Stimulated activated CD8-positive, alpha-beta memory T cell treated with anti-CD3 and anti-CD28 coated beads, Interleukin-7, amount 100 ng/mL, for 4 hours (primary cell): ENCODE measurements at regions not wholly inside any gene's neighbourhood (a gene's known extent, or its start where the extent isn't known, plus 50 kb on each side); places are given as distances from the start of the nearest gene placed in this dataset.
"Not testable (repeated sequence)": the region's sequence is repeated elsewhere in the genome, so short reads cannot be mapped to it uniquely, and the experiment has no call there.

Source experiments
- DNase-seq, 2 donors: peaks; one replicate each; pipeline ENCODE4 v3.0.0-alpha.2; 2020; ENCODE audit warnings: low read depth in 2 of 2

DNA sequence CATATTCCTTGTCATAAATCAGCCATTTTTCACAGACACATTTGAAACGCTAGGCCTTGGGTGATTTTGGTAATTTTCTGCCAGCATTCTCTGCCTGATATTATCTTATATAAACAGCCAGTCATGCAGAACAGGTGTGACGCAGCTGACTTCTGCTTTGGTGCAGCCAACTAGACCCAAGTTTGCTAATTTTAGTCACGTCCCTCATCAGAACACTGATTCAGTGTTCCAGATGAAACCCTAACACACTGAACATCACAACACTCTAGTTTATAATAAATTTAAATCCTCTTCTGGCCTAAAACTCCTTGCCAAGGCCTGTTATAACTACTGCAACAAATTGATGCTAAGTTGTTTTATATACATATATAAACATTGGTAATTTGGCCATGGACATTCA is 386.1 kb downstream of the SEC23A start:
- DNase-seq = no peak

DNA sequence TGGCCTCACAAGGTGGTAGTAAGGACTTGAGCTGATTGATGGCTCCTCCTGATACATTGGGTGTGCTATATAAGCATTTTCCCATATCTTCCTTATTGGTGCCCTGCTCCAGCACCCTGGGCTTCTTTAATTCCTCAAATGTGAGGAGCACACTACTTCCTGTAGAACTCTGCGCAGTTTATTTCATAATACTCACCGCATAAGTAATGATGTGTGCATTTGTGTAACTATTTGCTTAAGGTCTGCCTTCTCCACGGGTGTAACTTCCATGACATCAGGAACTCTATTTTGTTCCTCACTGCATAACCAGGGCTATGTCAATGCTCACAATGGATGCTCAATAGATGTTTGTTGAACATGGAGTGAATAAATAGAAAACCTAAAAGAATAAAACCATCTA is 392.2 kb downstream of the SEC23A start:
- DNase-seq = no peak

DNA sequence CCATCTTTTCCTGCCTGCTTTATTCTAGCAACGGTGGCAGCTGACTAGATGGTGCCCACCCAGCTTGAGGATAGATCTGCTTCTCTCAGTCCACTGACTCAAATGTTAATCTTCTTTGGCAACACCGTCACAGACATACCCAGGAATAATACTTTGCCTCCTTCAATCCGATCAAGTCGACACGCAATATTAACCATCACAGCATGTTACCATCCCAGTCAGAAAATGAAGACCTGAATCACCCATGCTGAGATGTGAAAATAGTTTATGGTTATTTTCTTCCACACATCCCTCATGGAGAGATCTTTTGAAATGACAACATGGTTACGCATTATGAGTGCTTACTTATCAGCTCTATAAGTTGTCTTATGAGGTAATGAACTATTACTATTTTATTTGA is 392.8 kb downstream of the SEC23A start:
- no peak for DNase-seq

DNA sequence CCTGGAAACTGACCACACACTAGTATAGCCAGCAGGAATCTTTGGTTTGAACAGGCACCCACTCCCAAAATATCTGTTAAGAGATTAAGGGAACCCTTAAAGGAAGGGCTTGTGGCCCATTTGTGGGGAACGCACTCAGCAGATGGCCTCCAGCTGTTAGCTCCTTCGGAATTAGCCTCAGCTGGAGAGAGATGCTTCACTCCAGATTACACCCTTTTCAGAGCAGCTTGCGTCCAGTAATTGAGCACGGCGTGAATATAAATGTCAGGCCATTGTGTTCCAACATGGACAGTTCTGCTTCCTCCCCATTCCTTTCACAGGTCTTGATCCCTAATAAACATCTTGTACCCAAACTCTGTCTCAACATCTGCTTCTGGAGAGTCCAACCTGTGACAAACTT is 397.8 kb downstream of the SEC23A start:
- no peak for DNase-seq

DNA sequence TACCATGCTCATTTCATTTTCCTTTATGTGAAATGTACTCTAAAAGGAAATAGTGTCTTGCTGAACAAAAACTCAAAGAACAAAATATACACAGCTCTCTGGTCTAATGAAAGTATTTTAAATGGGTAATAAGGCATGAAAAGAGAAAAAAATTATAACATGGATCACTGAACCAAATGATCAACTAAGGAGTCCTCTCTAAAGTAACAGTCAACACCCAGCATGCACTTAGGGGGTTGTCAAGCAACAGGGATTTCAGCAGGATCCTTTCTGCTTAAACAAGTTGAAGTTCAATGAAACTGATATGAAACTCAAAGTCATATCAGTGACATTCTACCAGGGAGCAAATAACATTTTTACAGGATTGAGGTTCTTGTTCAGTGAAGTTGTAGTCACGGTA is 398.8 kb downstream of the SEC23A start:
- no peak for DNase-seq

DNA sequence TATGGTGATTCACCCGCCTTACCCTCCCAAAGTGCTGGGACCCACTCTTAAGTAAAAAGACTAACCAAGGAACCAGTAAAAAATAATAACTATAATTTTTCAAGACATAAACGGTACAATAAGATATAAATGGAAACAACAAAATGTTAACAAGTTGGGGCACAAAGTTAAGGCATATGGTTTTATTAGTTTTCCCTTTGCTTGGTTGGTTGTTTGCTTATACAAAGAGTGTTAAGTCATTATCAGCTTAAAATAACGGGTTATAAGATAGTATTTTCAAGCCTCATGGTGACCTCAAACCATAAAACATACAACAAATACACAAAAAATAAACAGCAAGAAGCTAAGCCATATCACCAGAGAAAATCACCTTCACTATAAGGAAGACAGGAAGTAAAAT is 406.1 kb downstream of the SEC23A start:
- no peak for DNase-seq

DNA sequence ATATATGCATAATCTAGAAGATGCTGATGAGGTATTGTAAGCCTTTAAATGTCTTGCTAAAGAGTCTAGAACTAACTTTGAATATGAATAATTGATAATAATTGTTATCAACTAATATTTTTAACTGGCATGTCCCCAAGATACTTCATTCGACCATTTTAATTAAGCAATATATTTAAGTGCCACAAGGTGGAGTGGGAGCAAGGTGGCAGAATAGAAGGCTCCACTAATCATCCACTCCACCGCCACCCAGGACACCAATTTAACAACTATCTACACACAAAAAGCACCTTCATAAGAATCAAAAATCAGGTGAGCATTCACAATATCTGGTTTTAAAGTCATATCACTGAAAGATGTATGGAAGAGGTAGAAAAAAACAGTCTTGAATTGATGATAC is 409.6 kb downstream of the SEC23A start:
- DNase-seq = no peak

DNA sequence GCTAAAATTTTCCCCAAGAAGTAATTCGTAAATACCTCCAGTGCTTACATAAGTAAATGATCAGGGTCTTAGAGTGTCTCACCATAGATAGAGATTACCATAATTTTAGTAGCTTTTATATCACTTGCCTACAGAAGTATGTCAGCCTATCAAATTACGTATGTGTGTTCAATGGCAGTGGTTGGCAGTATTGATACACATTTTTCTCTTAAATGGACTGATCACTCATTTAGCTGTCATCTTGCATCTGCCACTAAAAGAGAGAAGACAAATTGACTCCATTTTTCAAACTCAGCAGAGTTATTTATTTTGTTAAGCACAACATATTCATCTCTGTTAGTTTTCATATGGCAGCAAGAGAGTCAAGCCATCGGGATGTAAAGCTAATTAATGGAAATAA is 413.1 kb upstream of the CLEC14A start:
- no peak for DNase-seq

DNA sequence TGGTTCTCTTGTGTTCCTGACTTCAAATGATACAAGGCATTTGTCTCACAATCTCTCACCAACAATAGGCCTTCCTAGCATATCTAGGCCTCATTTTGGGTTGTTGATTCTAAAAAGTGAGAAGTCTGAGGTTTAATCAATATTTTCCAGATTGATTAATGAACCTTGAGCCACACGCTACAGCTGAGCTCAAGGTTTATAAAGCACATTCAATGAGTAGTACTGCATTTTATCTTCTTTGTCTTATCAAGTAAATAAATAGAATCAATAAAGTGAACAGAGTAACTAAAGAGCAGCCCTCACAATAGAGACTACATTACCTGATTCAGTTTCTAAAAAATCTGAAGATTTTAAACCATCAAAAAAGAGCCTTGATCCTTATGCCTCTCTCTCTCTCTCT is 407.5 kb upstream of the CLEC14A start:
- DNase-seq = no peak

DNA sequence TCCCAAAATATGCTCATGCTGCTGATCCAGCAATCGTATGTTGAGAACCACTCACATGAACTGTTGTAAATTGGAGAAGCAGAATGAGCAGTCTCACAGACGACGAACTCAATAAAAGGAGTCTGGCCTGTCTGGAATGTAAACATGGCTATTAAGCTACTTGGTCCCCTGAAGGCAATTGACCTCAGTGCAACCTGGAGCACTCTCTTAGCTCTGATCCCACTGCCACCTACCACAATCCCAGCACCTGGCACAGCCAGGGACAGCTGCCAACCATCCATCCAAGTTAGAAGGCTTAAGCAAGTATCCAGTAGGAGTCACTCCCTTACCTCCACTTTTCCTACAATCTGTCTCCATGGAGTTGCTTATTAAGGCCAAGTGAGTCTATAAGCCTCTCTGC is 406.9 kb upstream of the CLEC14A start:
- DNase-seq = no peak

DNA sequence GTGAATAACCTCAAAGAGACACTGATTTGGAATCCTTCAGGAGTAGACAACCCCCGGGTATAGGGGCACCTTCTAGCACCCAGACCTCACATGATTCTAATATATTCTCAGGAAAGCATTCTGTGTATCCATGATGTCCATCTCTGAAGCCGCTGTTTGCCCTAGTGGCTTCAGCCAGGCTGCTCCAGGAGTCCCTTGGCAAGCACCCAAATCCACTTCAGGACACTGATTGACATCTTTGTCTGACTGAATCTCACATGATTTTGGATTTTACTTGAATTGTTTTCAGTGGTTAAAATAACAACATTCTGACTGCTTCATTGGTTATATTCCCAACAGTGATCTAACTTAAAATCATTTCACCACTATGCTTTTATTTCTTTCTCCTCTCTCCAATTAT is 390.5 kb upstream of the CLEC14A start:
- DNase-seq = no peak

DNA sequence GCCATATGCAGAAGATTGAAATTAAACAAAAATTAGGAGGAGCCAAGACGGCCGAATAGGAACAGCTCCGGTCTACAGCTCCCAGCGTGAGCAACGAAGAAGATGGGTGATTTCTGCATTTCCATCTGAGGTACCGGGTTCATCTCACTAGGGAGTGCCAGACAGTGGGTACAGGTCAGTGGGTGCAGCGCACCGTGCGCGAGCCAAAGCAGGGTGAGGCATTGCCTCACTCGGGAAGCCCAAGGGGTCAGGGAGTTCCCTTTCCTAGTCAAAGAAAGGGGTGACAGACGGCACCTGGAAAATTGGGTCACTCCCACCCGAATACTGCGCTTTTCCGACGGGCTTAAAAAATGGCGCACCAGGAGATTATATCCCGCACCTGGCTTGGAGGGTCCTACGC is 379.0 kb upstream of the CLEC14A start:
- not testable (repeated sequence) for DNase-seq

DNA sequence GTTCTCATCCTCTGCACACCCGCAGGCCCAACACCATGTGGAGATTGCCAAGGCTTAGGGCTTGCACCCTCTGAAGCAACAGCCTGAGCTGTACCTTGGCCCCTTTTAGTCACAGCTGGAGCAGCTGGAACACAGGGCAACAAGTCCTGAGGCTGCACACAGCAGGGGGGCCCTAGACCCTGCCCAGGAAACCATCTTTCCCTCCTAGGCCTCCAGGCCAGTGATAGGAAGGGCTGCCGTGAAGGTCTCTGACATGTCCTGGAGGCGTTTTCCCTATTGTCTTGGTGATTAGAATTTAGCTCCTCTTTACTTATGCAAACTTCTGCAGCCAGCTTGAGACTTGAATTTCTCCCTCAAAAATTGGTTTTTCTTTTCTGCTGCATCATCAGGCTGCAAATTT is 373.5 kb upstream of the CLEC14A start:
- DNase-seq = no peak

DNA sequence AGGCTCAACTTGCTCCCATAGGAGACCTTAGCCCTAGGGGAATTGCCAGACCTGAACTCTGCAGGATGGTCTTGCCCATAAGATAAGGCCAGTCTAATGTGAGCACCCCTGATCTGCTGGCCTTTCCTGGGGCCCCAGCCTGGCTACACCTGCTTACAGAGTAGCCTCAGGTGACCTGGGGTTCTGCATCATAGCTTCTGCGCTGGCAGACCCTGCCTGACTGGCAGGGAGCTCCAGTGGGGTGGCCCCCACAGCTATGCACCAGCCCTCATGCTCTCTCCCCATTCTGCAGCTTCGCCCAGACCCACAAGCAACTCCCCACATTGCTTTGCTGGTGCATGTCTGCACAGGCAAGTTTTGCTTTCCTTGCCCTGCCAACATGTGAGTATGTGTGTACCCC is 371.3 kb upstream of the CLEC14A start:
- no peak for DNase-seq

DNA sequence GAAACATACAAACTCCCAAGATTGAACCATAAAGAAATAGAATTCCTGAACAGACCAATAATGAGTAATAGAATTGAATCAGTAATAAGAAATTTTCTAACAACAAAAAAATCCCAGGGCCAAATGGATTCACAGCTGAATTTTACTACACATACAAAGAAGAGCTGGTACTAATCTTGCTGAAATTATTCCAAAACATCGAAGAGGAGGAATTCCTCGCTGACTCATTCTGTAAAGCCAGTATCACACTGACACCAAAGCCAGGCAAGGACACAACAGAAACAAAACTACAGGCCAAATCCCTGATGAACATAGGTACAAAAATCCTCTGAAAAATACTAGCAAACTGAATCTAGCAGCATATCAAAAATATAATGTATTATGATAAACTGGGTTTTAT is 367.8 kb upstream of the CLEC14A start:
- no peak for DNase-seq

DNA sequence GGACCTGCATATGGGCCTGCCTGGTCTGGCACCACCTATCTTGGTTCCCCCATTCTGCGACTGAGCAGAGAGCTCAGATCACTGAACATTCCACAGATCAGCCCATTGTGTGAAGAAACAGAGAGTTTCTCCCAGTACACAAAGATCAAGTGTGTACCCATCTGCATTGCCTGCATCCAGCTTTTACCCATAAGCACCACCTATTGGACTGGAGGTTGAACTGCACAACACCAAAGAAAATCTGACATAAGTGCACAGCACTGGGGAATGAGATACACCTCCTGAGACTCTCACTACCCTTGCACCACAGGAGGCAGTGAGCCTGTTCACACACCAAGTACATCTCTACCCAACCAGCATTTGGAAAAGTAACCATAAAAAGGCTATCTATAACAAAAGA is 362.6 kb upstream of the CLEC14A start:
- DNase-seq = no peak

DNA sequence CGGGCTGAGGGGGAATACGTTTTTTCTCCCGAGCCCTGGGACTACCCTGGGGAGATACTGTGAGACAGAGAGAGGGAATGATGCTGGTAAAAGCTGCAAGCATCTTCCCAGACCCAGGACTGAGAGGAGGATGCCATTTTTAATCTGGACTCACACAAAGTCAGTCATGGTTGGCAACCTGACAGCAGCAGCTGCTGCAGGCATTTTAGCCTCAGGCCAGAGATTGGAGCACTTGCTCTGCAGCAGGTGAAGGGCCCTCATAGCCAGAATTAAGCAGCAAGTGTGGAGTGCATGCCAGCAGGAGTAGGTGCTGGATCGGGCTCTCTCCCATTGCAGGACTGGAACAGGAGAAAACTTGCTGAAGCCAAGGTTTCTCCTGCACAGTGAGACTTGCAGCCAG is 361.1 kb upstream of the CLEC14A start:
- DNase-seq = no peak

DNA sequence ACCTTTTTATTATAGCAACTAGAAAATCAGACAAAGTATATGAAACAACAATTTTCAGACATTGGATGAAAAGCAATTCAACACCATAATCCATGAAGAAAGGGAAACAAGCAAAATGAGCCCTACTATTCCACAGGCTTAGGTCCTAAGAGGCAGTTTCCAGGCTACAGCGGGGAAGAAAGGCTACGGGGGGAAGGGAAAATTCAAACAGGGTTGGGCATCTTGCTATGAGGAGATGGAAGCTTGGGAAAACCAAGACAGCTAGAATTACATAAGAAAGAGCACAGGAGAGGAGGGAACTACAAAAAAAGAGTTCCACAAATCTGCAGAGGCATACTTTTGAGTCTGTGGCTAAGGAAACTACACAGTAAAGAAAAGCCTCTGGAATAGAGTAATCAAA is 356.0 kb upstream of the CLEC14A start:
- no peak for DNase-seq

DNA sequence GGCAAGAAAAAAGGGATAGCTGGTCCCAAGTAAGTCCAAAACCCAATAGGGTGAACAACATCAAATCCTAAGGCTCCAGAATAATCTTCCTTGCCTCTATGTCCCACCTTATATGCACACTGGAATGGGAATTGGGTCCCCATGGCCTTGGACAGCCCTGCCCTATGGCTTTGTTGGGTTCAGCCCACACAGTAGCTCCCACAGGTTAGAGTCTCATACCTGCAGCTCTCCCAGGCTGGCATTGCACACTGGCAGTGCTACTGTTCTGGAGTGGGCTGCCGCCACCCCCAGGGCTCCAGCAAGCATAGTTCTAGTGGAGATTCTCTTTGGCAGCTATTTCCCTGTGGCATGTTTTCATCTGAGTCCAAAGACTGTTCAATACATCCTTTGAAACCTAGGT is 352.4 kb upstream of the CLEC14A start:
- DNase-seq = no peak

DNA sequence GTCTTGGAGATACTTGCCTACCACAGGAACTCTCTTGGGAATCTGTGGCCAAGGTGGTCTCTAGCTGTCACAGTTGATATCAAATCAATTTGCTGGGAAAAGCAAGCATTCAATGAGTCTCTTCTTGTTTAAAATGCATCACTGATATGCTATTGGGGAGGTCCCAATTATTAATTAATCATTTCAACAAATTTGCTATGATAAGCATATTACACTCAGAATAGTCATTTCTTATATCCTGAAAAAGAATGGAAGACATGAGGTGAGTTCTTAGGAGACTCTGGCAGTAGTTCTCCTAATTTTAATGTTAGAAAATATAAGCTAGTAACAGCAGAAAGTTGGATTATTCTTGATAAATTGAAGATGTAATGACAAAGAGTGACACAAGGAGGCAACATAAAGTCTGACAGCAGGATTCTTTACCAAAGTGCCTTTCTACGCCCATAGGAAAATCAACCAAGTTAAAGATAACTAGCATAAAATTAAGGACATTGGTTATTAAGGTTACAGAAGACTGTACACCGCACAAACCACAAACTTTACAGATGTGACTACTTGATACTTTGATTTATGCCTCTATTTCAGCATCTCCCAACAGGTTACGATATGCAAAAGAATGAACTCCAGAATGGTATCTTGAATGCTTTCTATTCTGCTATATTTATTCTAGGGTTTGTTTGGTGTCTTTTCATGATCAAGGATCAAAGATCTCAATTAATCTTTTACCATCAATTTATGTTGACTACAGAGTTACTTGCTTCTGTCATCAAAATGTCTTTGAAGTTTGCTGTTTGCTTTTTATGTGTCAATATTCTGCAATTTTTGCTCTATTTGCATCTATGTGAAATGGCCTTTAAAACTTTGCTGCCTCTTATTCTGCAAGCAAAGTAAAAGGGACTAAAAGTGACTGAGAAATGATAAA is 349.6 kb upstream of the CLEC14A start:
- no peak for DNase-seq

DNA sequence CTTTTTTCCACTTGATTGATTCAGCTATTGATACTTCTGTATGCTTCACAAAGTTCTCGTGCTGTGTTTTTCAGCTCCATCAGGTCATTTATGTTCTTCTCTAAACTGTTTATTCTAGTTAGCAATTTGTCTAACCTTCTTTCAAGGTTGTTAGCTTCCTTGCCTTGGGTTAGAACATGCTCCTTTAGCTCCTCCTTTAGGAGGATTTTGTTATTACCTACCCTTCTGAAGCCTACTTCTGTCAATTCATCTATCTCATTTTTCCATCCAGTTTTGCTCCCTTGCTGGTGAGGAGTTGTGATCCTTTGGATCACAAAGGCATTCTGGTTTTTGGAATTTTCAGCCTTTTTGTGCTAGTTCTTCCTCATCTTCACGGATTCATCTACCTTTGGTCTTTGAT is 344.7 kb upstream of the CLEC14A start:
- DNase-seq = not testable (repeated sequence)

DNA sequence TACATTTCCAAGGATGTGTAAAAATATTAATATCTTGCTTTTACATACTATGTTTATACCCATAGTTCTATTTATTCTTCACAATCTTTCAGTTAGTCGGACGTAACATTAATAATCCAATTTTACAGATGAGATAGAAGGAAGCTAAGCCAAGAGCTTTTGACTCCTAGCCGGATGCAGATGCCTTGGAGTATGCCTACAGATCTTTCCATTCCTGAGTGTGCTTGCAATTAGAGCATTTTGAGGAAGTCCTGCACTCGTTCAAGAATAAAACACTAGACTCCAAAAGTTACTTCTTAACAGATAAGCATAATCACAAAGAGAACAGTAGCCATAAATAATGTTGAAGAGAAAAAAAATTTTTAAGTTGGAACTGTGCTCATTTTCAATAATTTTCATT is 337.6 kb upstream of the CLEC14A start:
- DNase-seq = no peak

DNA sequence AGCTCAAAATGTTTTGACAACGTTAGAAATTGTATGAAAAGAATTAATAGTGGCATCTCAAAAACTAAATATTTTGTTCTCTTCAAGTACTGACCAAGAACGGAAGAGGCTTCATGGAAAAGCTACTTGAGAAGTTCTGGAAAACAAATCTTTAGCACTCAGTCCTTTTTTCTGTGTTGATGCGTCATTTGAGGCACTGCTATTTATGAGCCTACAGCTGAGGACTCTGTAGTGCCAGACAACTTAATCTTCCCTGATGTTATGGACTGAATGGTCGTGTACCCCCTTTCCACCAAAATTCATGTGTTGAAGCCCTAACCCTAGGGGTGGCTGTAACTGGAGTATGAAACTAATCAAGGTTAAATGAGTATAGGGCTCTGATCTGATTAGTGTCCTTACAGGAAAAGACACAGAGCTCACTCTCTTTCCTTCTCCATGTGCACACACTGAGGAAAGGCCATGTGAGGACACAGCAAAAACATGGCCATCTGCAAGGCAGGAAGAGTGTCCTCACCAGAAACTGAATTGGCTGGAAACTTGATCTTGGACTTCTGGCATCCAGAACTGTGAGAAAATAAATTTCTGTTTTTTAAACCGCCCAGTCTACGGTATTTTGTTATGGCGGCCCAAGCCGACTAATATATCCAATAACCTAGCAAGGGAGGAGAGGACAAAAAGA is 337.0 kb upstream of the CLEC14A start:
- no peak for DNase-seq
